HT1080 (cell line): ENCODE measurements at regions not wholly inside any gene's neighbourhood (a gene's known extent, or its start where the extent isn't known, plus 50 kb on each side); places are given as distances from the start of the nearest gene placed in this dataset.

ENCODE experiments used
- DNase-seq: peaks from one replicate; pipeline ENCODE4 v3.0.0-alpha.2; 2015; ENCODE audit warnings: low read depth

- DNase-seq = no peak
Observed at GRCh38 chr3:137061186-137061585, 103.4 kb downstream of the IL20RB start.

- no peak for DNase-seq
Observed at GRCh38 chr3:137062250-137062649, 104.5 kb downstream of the IL20RB start.

GRCh38 chr3:137065381-137065780 lies 107.6 kb downstream of the IL20RB start:
- DNase-seq = no peak

GRCh38 chr3:137066092-137066491 lies 108.3 kb downstream of the IL20RB start:
- DNase-seq = no peak

GRCh38 chr3:137071104-137071503 lies 113.3 kb downstream of the IL20RB start:
- no peak for DNase-seq

DNA sequence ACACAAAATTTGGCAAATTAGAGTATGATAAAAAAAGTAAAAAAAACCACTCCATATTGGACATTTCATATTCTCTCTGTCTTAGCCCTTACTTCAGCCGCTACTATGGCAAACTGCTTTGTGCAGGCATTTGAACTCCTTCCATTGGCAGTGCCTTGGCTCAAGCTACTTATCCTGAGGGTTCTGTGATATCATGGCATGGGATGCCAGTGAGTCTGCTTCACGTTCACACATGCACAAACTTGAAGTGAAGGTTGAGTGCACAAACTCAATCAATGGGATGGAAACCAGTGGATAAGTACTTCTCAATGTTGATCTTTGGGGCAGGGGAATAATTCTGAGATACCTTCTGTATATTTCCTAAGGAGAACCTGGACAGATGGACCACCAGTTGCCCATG lies 117.2 kb downstream of the IL20RB start:
- DNase-seq = no peak

GRCh38 chr3:137078040-137078439 lies 120.3 kb downstream of the IL20RB start:
- no peak for DNase-seq

DNA sequence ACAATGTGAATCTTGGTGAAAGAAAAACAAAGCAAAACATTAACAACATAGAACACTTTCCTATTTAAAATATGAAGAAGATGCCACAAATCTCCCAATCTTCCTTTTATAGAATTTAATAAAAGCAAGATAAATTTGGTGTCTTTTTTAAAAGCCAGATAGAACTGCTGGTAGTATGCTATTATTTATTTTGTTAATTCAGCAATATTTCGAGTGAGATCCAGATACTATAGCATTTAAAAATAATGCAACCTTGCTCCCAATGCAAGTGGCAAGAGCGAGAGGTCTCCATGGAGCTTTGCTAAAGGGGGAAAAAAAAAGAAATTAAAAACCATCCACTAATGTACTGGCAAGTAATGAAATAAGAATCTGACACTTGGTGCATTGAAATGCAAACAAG lies 121.8 kb downstream of the IL20RB start:
- DNase-seq = no peak

GRCh38 chr3:137081711-137082110 lies 123.9 kb downstream of the IL20RB start:
- DNase-seq = no peak

- no peak for DNase-seq
Observed at GRCh38 chr3:137082763-137083162, 125.0 kb downstream of the IL20RB start.

GRCh38 chr3:137083332-137083731 lies 125.5 kb downstream of the IL20RB start:
- DNase-seq = no peak

- no peak for DNase-seq
Observed at GRCh38 chr3:137084586-137084985, 126.8 kb downstream of the IL20RB start.

GRCh38 chr3:137097386-137097785 lies 139.6 kb downstream of the IL20RB start:
- DNase-seq = no peak

DNA sequence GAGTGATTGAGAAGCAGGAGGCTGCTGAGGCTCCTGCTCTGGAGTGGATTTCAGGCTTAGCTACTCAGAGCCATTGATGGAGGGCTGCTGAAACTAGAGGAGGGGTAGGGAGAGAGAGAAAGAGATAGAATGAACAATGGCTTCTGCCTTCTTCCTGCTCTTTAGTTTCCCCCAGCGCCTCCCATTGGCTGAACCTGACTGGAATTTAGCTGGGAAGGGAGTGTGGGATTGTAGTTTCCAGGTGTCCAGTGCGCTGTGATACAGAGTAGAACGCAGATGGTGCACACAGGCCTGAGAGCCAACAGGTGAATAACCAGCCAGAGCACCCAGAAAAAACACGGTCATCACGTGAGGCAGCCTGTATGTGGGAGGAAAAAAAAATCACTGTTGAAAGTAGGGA lies 140.1 kb downstream of the IL20RB start:
- no peak for DNase-seq

DNA sequence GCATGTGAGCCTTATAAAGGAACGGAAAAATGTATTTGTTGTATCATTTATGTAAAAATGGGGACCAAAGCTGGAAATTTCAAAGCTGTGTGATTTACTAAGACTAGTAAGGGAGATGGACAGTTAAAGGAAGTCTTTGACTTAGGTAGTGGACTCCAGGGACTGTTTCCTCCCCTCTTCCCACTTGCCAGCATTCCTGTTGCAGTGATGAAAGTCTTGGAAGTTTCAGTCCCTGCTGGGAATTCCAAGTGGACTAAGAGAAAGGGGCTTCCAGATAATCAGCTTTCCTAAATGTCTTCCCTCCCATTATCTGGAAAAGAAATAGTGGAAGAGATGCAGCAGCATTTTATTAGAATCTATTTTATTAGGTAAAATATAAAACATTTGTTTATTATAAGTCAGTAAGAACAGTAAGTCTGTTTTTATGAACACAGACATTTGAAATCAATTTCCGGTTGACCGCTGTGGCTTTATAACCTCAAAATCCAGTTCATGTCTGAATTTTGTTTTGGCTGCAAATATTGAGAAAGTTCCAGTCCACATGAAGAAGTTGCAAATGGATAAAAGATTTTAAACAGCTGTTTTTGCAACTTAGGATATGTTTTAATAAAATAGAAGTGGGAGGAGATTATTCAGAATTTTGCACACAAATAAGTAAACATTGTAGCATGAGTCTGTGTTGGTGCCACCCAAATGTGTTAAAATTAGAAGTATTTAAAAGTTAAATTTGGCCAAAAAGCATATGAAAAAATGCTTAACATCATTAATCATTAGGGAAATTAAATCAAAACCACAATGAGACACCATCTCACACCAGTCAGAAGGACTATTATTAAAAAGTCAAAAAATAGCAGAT lies 141.8 kb downstream of the IL20RB start:
- no peak for DNase-seq

GRCh38 chr3:137100326-137100725 lies 142.5 kb downstream of the IL20RB start:
- DNase-seq = no peak

GRCh38 chr3:137103739-137104138 lies 146.0 kb downstream of the IL20RB start:
- DNase-seq = no peak

GRCh38 chr3:137105277-137105977 lies 147.6 kb downstream of the IL20RB start:
- peak; percentile 67 for DNase-seq

DNA sequence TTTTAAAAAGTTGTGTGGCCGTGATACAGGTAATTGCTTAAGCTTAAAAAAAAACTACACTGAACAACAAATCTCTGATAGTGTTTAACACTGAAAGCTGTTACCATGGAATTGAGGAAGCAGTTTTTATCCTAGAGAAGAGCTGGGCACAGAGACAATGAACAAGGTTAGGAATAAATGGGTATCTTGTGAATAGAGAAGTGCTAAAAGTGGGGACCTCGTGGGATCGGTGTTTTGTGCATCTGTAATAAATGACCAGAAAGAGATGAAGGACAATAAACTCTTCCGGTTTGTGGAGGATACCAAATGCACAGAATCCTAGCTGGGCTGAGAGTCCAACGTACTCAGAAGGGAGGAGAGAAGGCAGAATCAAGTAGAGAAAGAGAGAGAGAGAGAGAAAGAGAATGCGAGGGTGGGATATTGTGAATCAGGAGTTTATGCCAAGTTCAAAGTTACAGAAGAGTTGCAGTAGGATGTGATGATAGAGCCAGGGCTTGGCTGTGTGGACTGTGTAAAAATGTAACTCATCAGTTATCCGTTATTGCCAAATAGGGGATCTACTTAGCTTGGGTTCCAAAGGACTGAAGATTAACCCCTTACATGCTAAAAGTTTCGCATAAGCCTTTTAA lies 148.9 kb downstream of the IL20RB start:
- DNase-seq = no peak

GRCh38 chr3:137108699-137109440 lies 151.1 kb downstream of the IL20RB start:
- DNase-seq = no peak

GRCh38 chr3:137110392-137110996 lies 152.7 kb downstream of the IL20RB start:
- no peak for DNase-seq
